ENCODE measurements at regions not wholly inside any gene's neighbourhood (a gene's known extent, or its start where the extent isn't known, plus 50 kb on each side); places are given as distances from the start of the nearest gene placed in this dataset.

DNA sequence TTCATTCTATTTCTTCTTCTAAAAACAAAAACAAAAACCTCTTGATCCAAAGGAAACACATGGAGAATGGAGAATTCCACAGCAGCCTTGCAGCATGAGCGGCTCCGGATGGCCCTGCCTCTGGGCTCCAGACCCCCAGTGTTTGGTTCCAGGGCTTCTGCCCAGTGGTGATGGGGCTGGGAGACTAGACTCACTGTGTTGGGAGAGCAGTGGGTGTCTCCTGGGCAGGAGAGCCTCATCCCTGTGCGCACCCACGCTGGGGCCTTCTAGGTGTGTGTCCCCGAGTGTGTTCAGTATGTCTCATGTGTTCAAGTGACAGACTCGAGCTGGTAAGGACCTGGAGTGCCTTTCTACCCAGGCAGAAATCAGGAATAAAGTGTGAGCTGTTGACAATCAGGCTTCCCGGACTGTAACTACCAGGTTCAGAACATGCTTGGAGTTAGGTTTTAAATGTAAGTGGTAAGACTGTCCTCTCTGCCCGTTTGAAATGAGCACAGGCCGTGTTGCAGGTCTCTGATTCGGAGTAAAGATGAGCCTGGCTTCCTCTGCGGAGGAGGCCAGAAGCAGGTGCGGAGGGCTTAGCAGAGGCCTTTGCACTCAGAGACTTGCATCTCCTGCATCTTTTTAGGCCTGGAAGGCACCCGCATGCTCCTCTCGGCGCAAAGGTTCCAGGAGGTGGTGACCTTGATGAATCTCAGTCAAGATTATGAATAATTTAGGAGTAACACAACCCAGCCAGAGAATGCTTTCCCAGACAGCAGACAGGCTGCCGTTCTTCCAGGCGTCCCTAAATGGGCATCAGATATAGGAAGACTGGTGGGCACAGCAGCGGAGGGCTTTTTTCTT is 253.6 kb downstream of the CDH26 start:
- no peak for DNase-seq (ENCODE audit: low read depth in 4 of 4, low spot score in 1 of 4)

DNA sequence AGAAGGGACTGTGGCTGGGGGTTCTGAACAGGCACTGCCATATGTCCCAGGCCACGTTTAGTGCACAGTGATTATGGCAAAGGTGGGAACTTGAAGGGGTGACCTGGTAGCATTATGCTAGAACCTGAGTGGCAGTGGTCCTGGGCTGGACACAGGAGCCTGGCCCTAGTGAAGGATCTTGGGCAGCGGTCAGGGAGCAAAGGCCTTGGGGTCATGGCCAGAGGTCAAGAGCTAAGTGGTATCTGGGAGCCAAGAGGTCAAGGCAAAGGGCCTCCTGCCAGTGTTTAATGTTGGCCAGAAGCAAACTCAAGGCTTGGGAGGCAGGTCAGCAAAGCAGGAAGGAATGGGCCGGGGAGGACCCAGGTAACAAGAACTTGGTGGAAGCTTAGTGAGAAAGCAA is 254.5 kb downstream of the CDH26 start:
- DNase-seq (ENCODE audit: low read depth in 4 of 4, low spot score in 1 of 4) = no peak

DNA sequence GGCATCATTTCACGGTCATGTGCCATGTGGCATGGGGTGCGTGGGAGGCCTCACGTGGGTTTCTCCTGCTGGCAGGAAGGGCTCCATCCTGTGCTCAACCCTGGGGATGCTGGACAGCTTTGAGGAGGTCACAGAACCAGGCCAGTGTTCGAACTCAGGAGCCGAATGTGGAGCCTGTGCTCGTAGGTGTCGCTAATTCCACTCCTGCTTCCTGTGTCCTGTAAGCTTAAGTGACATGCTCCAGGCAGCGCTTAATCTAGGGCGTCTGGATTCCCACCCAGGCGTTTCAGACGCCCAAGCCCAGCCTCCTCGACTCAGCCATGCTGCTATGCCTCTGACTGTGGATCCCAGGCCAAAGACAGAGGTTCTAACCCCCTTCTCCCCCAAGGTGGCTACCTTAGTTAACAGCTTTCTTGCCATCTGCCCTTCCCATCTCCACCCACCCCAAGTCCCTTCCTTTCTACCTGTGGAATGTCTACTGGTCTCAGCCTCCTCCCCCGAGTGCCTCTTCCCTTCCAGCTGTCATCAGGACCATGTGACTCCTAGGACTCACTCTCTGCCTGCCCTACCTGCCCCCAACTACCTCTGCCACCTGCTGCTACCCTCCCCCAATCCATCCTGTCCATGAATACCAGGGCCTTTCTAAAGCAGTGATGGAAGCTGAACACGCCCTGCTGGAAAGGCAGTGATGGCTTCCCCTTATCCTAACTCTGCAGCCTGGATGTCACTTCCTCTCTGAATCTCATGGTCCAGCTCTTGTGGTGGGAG is 255.1 kb downstream of the CDH26 start:
- DNase-seq (ENCODE audit: low read depth in 4 of 4, low spot score in 1 of 4) = no peak

DNA sequence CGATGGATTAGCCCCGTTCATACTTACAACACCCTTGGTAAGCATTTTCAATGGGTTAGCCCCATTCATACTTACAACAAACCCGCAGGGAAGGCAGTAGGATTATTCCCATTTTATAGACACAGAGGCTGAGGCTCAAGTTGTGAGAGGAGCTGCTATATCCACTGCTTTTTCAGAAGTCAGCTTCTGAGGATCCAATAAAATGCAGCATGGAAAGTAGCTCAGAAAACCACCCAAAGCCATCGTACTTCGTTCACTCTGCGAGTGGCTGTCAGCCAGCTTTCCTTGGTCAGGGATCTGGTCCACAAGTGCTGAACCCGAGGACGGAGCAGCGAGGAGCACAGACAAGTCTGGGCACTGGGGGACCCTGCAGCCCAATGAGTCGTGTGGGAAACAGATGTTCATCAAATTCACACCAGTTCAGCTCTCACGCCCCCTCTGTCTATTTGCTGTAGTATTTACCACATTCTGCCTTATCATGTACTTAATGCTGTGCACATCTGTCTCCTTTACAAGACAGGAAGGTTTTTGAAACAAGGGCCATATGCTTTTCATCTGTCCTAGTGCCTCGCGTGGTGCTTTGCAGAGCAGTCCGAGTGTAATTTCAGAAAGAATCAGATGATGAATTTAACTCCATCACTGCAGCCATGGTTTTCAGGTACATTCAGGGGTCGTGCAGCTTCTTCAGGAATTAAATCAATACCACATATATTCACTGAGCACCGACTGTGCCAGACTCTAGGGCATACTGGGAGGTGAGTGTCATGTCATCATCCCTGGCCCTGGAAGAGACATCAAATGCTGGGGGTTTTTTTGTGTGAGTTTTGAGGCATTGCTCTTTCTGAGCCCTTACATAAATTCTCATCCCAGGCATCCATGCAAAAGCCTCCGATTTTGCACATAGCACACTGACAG is 256.9 kb downstream of the CDH26 start:
- no peak for DNase-seq (ENCODE audit: low read depth in 4 of 4, low spot score in 1 of 4)

DNA sequence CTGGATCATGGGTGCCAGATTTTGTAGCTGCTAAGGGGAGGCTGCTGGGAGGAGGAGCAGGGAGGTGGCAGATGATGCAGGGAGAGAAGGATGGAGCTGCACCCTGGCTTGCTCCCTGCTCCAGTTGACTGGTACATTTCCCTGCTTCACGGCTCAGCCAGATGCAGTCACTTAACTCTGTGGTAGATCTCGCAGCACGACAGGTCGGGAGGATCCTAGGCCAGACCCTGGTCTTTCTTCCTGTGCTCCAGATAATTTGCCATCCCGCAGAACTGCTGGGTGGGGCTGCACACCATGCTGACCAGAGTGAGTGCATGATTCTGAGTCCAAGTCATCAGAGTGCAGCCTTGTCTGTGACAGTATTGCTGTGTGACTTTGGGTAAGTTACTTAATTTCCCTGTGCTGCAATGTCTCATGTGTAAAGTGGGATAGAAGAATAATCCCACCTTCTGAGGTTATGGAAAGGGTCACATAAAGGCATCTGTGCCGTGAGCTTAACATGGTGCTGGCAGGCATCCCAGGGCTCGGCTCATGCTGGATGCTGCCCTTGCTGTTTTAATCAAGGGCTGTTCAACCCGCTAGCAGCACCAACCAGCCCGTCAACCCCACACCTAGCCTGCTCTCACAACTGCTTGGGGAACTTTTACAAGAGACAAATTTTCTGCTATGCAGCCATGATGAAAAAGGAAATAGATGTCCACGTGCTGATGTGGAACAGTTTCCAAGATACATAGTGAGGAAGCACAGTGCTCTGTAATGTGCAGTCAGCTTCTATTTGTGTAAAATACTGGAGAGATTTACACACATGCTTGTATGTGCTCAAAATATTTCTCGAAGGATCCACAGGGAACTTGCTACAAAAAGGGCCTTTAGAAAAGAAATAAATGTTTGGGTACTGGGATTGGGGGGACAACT is 257.9 kb downstream of the CDH26 start:
- no peak for DNase-seq (ENCODE audit: low read depth in 4 of 4, low spot score in 1 of 4)

DNA sequence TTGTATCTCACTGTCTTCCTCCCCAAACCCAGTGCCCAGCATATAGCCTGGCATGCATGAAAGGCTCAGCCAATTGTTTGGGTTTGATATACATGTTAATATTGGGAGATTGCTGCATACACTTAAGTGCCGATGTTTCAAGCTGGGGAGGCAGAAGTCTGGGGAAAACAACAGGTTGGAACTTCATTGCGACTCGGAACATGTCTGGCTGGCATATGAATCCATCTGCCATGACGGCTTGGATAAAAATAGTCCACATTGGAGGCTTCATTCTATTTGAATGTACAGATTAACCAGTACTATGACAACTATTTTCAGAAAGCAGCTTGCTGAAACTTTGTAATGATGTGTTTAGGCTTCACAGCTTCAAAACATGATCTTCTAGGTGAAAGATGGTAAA is 261.0 kb downstream of the CDH26 start:
- no peak for DNase-seq (ENCODE audit: low read depth in 4 of 4, low spot score in 1 of 4)

DNA sequence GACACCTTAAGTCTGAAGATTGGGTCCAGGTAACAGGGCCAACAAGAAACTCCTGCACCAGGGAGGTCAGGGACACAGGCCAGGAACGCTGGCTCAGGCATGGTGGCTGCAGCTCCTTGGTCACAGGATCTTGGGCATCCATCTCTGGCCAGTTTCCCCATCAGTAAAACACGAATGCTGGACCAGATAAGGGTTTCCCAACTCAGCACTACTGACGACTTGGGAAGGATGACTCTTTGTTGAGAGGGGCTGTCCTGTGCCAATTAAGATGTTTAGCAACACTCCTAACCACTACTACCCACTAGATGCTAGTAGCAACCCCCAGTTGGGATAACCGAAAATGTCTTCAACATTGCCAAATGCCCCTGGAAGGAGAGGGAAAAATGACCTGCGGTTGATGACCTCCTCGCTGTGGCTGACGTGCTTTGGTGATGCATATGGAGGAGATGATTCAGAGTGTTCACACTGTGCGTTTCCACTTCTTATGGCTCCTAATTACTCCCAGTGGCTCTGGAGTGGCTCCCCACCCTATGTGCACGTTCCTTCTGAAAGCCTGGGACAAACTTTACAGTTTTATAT is 261.9 kb downstream of the CDH26 start:
- no peak for DNase-seq (ENCODE audit: low read depth in 4 of 4, low spot score in 1 of 4)

DNA sequence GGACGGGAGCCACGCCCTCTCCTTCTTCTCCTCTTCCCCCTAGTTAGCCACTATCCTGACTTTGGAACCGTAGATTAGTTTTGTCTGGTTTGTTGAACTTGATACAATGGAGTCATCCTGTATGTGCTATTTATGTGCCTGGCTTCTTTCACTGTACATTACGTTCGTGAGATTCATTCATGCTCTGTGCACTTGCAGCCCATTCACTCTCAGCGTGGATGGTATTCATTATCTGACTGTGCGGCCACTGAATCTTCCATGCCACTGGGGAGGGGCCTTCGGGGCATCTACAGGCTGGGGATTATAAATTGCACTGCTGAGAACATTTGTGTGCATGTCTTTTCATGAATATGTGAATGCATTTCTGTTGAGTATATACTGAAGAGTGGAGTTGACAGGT is 262.5 kb downstream of the CDH26 start:
- no peak for DNase-seq (ENCODE audit: low read depth in 4 of 4, low spot score in 1 of 4)

DNA sequence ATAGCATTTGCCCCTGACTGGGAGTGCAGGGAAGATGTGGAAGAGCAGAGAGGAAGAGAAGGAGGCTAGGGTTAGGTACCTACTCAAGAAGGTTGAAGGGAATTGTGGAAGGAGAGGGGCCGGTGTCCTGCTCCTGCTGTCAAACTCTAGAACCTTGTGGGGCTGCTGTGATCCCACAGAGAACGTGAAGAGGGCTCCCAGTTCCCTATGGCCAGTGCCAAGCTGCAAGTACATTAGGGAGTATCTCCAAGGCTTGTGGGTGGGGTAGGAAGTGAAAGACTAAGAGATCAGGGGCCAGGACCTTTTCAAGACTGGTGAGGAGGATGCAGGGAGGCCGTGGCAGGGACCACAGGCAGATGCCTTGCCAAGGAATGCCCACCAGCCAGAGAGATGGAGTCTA is 263.4 kb downstream of the CDH26 start:
- no peak for DNase-seq (ENCODE audit: low read depth in 4 of 4, low spot score in 1 of 4)

DNA sequence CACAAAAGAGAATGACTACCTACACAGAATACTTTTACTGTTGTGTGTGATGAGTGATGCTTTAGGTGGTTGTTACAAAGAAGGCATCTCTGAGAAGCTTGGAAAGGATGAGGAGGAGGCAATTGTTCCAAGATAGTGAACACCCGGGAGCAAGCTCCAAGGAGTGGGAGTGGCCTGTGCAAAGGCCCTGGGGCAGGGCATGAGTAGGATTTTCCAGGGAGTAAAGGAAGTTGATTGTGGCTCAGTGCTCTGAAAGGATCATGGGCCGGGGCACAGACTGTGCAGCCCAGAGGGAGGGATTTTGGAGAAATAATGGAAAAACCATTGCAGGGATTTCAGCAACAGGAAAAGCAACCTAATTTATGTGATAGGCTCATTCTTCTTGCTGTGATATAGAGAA is 264.3 kb downstream of the CDH26 start:
- no peak for DNase-seq (ENCODE audit: low read depth in 4 of 4, low spot score in 1 of 4)

DNA sequence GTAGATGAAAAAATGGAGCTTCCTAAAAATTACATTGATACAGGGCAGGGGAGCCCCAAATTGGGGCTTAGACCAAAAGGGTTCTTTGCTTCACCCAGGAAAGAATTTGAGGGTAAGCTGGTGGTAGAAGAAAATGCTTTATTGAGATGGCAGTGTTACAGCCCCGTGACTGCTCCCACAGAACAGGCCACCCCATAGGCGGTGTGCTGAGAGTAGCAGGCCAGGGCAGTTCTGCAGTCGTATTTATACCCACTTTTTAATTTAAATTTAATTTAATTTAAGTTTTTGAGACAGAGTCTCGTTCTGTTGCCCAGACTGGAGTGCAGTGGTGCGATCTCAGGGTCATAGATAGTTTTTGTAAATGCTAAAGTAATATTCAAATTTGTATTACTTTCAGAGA is 265.0 kb downstream of the CDH26 start:
- DNase-seq (ENCODE audit: low read depth in 4 of 4, low spot score in 1 of 4) = no peak

DNA sequence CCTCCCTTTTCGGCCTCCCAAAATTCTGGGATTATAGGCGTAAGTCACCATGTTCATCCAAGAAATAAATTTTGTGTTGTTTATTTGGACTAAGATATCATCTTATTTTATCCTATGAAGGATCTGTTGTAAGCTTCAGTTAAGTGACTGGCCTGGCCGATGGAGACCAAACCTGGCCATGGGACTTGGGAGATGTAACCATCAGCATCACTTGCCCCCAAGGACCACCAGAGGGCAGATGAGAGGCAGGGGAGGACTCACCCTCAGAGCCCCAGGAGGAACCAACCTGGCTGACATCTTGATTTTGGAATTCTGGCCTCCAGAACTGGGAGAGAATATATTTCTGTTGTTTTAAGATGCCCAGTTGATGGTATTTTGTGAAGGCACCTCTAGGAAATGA is 266.7 kb downstream of the CDH26 start:
- DNase-seq (ENCODE audit: low read depth in 4 of 4, low spot score in 1 of 4) = no peak

DNA sequence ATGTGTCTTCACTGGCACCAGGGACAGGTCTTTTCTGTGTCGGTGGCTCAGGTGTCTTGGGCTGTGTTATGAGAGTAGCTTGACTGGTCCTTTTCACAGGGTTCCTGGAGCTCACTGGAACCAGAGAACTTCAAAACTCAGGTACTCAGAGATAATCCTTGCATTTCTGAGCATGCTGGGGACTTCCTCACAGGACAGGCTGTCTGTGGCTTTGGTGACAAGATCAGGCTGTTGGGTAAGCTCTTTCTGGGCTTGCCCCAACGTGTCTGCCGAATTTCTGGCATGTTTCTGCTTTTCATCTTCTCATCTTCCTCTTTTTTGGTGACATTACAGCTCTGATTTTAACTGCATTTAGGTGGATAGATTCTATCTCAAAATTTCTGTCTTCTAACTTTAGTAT is 270.0 kb downstream of the CDH26 start:
- no peak for DNase-seq (ENCODE audit: low read depth in 4 of 4, low spot score in 1 of 4)

DNA sequence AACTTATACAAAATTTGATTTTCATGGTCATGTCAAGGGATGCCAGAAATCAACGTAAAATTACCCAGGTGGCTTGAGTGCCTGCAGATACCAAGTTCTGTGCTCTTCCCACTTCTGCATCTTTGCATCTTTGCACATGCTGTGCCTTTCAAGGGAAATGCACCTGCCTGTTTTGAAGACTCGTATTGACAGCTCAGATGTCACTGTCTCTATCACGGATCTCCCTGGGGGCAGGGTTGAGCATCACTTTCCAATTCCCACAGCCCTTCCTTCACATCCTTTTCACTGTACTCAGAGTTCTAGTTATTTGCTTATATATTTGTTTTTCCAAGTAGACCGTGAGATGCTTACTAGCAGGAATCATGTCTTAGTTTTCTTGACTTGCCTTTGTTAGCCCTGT is 274.2 kb downstream of the CDH26 start:
- no peak for DNase-seq (ENCODE audit: low read depth in 4 of 4, low spot score in 1 of 4)

DNA sequence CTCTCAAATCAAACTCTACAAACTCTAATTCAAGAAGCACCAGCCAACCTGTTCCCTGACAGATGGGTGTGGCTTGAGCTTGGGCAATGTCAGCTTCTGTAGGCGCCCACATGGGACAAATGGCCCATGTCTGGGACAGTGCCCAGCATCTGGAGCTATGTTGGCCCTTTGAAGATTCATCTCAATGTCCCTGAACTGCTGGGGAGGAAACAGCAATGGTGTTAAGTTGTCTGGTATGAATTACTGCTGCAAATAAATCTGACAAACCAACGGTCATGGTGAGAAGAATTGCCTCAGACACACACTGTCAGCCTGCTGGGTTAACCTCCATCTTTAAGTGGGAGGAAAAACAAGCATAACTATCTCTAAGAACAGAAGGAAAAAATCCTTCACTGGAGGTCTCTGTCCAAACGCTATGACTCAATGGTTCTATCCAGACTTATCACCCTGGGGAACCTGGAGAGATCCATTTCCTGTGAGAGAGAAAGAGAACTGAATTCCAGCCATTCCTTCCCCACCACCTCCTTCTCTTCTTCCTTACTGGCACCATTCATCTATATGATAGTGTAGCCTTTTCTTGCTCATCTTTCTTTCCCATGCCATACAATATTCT is 274.9 kb downstream of the CDH26 start:
- DNase-seq (ENCODE audit: low read depth in 4 of 4, low spot score in 1 of 4) = no peak

DNA sequence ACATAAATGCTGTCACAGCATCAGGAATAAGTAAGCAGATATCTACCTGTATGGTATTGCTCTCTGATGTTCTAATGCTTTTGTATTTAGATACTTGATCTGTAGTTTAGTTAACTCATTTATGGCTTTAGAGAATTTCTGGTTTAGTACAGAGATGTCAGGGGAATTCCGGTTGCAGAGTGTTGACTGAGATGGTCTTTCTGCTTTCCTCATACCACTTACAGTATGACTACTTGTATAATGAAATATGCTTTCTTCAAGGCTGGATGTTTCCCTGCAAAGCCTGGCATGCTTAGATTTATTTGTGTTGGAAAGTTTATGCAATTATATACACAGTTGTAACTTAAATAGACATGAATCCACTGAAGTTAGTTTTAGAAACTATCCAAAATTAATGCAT is 278.4 kb downstream of the CDH26 start:
- DNase-seq (ENCODE audit: low read depth in 4 of 4, low spot score in 1 of 4) = no peak

DNA sequence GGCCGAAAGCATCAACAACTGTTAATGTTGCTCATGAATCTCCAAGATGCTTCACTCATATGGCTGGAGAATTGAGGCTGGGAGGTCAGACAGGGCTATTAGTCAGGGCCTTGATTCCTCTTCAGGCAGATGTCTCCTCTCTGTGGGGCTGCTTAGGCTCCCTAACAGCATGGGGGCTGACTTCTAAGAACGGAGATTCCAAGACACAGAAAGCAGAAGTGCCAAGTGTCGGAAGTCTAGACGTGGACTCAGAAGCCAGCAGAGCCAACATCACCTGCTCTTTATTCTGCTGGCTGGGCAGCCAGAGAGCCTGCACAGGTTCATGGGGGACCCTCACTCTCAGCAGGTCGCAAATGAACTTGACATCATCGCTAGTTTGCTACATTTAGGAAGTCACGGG is 279.8 kb downstream of the CDH26 start:
- DNase-seq (ENCODE audit: low read depth in 4 of 4, low spot score in 1 of 4) = no peak

DNA sequence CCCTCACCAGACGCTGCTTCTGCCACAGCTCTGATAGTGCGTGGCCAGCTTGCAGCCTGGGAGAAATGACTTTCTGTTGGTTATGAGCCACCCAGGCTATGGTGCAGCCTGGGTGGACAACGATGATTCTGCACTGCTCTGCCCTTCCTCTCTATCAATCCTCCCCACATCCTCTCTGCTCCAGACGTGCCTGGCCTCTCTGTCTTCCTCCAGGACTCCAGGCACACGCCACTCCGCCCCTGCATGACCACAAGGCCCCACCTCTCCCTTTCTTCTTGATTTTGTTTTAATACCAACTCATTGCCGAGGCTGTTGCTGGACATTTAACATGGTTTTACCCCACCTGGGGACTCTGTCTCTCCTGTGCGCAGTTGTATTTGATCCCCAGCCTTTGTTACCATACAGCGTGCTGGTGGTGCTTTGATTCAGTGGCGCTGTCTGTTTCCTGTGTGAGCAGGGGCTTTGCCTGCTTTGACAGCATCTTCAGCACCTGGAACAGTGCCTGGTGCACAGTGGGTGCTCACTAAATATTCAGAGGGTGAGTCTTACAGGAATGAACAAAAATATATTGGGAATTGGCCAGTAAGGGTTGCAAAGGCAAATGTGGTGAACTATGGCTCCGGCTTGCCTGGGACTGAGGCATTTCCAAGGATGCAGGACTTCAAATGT is 280.9 kb downstream of the CDH26 start:
- no peak for DNase-seq (ENCODE audit: low read depth in 4 of 4, low spot score in 1 of 4)

DNA sequence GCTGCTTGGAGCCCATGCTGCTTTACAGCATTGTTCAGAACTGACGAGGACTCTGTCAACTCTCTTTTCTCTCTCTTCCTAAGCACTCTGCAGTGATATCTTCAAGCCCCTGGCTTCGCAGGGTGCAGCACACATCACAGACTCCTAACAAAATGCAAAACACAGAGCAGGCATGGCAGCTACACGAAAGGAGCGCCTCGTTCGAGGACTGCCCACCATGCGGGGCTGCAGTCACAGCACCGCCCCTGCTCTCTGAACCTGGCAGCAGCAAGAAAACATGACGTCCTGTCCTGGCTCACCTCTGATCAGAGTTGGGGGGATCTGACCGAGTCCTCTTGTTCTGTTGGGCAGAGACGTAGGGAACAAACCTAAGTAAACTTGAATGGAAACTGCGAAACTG is 281.7 kb downstream of the CDH26 start:
- no peak for DNase-seq (ENCODE audit: low read depth in 4 of 4, low spot score in 1 of 4)
